CD4-positive, alpha-beta T cell treated with Interleukin-15 for 4 hours (primary cell): ENCODE measurements at regions not wholly inside any gene's neighbourhood (a gene's known extent, or its start where the extent isn't known, plus 50 kb on each side); places are given as distances from the start of the nearest gene placed in this dataset.
"Not testable (repeated sequence)": the region's sequence is repeated elsewhere in the genome, so short reads cannot be mapped to it uniquely, and the experiment has no call there.

Experiments used
- DNase-seq: peaks from one replicate; pipeline ENCODE4 v3.0.0-alpha.2; 2020; ENCODE audit warnings: low spot score

DNA sequence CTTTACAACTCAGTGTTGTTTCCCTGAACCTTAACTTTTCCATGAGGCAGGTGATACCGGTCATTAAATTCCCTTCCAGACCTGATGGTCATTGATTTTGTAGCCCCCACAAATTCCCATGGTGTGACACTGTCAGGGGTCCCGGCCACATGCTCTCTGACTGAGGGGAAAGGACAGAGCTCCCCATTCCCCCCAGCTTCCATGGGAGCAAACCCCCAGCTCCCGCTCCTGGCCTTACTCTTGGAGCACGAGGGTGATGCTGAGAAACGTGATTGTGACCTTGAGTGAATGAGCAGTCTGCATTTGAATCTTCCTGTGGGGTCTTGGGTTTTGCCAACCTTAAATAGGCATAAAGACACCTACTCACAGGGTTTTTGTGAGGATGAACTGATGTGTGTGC, 366.8 kb downstream of the RPS6KC1 start:
- no peak for DNase-seq

DNA sequence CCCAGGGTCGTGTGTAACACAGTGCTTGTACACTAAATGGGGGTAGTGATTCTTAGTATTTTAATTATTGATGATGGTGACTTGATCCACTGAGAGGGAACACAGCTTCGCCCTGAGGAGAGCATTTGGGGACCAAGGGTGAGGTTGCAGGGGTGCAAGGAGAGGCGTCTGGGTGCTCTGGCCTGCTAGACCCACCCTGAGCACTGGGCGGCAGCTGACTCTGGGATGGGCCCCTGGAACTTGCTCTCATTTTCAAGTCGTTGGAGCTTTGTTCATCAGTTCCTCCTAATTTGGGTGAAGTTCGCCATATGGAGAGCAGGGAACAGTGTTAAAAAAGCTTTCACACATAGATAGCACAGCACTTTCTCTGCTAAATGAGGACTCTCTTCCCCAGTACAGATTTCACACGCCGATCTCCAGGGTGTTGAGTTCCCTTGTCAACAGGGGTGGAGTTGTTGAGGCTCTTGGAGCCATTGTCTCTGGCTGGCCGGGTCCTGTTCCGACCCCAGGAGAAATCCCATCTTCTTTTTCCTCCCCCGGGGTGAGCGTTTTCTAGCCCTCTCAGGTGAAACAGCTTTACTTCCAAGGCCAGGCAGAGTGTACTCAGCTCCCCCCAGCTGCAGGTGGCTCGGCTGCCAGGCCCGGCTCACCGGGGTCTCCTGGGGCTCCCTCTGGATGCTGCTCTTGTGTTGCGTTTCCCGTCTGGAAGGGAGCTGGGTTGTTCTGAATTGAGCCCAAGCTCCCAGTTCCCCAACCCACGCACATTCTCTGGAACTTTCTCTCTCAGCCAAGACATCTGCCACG, 367.4 kb downstream of the RPS6KC1 start:
- no peak for DNase-seq

DNA sequence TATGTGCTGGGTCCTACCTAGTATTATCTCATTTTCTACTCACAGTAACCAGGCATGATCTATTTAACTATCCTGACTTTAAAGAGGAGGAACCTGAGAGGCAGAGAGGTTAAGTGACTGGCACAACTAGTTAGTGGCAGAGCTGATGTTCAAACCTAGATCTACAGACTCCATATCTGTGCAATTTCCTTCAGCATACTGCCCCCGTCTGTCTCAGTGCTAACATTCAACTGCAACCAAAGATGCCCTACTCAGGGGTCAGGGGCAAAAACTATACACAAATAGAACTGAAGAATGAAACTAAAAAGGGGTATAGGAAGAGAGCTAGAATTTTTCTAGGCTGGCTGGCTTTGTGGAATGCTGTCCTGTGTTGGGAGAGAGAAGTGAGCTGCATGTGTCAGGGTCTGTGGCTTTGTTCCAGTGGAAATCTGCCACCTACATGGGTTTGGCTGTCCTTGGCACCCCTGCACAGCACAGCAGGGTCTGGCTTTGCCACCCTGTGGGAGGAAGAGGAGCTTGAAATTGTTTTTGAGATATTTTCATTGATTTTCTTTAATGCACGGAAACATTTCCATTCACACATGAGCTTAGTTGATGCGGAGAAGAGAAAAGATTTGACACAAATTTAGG, 368.5 kb downstream of the RPS6KC1 start:
- DNase-seq, result no peak

DNA sequence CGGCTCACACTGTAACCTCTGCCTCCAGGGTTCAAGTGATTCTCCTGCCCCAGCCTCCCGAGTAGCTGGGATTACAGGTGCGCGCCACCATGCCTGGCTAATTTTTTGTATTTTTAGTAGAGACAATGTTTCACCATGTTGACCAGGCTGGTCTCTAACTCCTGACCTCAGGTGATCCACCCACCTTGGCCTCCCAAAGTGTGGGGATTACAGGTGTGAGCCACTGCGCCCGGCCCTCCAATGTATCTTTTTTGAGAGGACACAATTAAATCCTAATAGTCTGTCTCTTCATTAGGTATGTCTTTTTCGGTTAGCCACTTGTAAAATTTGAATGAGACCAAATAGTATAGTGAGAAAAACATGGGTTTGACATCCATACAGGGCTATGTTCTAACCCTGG, 370.1 kb downstream of the RPS6KC1 start:
- not testable (repeated sequence) for DNase-seq

- DNase-seq, result no peak
Observed at GRCh38 chr1:213423041-213423440, 372.0 kb downstream of the RPS6KC1 start.

DNA sequence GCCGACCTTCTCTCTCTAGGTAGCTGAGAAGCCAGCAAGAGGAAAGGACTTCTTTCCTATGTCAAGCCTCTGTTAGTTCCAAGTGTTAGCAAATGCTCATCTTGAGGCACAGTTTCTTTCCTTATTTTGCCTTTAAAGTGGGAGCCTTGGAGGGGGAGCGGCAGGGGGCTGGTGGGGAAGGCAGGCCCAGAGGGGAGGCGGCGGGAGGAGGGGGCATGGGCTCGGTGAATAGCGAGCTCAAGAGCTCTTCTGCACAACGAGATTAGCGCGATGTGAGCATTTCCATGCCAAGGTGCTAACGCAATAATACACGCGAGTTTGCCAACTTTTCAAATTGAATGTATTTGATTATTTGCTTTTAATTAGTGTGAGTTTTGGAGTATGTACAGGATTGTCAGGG, 372.6 kb downstream of the RPS6KC1 start:
- no peak for DNase-seq

DNA sequence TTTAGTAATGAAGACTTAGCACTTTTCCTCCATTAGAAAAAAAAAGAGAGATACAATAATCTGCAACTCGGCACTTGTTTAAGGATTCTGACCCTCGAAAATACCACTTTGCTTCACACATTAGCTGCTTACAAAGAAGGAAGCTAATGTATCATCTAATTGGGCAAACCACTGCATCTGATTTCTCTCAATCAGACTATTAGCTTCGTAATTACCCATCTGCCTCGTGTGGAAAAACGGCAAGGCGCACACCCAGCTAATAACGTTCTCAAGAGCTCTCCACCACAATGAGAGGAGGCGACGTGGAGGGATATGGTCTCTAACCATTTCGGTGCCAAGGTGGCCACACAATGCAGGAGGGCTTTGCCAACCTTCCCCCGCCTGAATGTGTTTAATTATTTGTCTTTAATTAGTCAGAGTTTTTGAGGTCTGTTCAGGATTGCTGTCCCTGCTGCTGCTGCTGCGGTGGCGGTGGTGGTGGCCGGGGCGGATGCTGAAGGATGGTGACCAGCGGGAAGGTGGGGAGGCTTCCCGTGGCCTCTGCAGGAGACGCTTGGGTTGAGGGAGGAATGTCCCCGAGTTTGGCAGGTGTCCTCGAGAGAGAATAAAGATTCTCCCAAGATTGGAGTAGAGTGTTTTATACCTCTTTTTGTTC, 374.5 kb downstream of the RPS6KC1 start:
- no peak for DNase-seq

GRCh38 chr1:213429642-213430041, 378.6 kb downstream of the RPS6KC1 start:
- no peak for DNase-seq

DNA sequence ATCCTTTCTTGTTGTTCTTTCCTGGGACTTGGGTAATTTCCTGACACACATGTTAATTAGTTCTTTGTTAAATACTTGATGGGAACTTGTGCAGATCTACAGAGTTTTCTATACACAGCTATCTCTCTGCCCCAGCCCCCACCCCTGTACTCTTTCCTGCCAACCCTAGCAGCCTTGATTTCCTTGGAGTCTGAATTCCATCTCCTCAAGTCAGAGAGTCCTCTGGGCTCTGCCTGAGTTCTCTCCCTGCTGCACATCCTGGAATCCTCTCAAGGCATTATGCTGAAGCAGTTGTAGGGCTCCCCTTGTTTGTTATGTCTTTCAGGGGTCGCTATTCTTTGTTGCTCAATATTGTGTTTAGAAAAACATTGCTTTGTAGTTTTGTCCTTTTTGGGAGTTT, 384.7 kb downstream of the RPS6KC1 start:
- no peak for DNase-seq

- DNase-seq, result no peak
Observed at GRCh38 chr1:213438339-213438738, 387.3 kb downstream of the RPS6KC1 start.

DNA sequence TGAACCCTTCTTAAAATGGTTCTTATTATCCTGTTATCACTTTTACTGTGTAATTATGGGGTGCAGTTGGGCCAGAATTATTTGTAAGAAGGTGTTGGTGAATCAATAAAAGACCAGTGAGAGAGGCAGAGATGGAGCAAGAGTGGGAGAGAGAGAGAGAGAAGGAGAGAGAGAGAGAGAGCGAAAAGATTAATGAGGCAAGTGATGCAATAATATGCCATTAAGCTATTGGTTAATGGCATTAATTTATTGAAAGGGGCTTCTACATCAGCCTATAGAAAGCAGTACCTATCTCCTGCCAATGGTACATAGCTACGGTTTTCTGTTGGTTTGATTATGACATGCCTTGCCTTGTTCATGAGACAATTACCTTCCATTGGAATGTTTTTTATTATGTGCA, 388.7 kb downstream of the RPS6KC1 start:
- no peak for DNase-seq

DNA sequence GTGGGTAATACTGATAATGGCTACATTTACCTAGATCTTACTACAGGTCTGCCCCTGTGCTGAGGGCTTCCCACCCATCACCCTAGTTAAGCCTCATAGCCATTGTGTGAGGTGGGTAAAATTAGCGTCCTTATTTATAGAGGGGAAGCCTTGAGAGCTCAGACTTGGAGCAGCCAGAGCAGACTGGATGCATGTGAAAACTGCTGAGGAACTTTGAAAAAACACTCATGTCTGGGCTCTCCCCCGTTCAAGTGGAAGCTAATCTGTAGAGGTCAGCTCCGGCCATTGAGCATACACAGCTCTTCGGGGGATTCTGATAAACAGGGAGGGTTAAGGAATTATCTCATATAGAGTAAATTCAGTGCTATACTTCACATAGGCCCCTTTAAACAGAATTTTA, 389.7 kb downstream of the RPS6KC1 start:
- DNase-seq, result no peak

DNA sequence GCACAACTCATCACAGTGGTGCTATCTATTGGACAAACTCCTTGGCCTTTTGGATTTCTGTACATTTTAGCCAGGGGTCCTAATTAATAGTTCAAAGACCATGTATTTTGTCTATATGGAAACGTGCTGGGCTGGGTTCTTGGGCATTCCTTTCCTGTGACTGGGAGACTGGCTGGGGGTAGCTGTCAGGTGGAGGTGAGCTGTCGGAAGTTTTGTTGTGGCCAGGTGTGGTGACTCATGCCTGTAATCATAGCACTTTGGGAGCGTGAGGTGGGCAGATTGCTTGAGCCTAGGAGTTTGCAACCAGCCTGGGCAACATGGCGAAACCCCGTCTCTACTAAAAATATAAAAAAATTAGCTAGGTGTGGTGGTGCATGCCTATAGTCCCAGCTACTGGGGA, 392.4 kb downstream of the RPS6KC1 start:
- no peak for DNase-seq

- DNase-seq, result no peak
Observed at GRCh38 chr1:213444224-213444623, 393.2 kb downstream of the RPS6KC1 start.

DNA sequence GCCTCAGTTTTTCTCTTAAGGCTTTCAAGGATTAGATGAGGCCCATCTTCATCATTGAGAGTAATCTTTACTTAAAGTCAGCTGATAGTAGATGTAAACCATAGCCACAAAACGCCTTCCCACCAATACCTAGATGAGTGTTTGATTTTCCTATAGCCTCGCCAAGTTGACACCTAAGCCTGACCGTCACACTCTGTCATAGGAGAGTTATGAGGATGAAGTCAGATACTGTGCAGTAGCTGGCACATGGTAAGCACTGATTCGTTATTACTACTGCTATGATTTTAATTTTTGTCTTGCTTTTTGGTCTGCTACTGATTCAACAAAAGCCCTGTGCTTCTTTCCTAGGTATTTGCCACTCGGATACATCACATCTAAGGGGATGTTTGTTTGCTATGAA, 395.5 kb downstream of the RPS6KC1 start:
- DNase-seq, result no peak

- no peak for DNase-seq
Observed at GRCh38 chr1:213448360-213448759, 397.3 kb downstream of the RPS6KC1 start.

GRCh38 chr1:213448776-213449175, 397.7 kb downstream of the RPS6KC1 start:
- no peak for DNase-seq

- DNase-seq, result no peak
Observed at GRCh38 chr1:213452501-213452900, 401.5 kb downstream of the RPS6KC1 start.

GRCh38 chr1:213457186-213457585, 406.1 kb downstream of the RPS6KC1 start:
- DNase-seq, result no peak

GRCh38 chr1:213457733-213458132, 406.7 kb downstream of the RPS6KC1 start:
- no peak for DNase-seq

GRCh38 chr1:213462374-213462773, 411.3 kb downstream of the RPS6KC1 start:
- DNase-seq, result not testable (repeated sequence)

DNA sequence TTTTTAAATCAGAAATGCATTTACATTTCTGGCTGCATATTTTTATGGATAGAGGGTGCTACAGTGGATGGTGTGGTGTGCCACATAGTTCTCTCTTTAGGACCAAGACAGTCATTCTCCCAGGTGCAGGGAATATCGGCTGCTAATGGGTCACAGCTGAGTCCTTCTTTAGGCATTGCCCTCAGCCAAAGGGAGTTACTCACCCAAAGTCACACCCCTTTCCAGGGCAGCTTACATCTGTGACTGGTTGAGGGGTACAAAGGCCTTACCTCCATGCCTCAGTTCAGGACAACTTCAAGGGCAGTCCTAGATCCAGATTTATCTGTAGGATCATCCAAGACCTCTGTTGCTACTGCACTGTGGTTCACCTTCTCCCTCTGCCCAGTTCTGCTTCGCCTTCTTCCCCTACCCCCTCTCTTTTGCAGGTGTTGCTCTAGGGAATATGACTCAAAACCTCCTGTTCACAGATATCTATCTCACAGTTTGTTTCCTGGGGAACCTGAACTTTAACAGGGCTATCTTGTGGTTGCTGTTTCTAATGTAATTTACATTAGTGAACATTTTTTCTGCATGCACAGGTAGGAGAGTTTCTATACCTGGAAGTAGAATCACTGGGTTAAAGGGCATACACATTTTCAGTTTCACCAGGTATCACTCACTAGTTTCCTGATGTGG, 413.9 kb downstream of the RPS6KC1 start:
- DNase-seq, result no peak

- no peak for DNase-seq
Observed at GRCh38 chr1:213466541-213466940, 415.5 kb downstream of the RPS6KC1 start.
